ENCODE measurements at regions not wholly inside any gene's neighbourhood (a gene's known extent, or its start where the extent isn't known, plus 50 kb on each side); places are given as distances from the start of the nearest gene placed in this dataset.

DNA sequence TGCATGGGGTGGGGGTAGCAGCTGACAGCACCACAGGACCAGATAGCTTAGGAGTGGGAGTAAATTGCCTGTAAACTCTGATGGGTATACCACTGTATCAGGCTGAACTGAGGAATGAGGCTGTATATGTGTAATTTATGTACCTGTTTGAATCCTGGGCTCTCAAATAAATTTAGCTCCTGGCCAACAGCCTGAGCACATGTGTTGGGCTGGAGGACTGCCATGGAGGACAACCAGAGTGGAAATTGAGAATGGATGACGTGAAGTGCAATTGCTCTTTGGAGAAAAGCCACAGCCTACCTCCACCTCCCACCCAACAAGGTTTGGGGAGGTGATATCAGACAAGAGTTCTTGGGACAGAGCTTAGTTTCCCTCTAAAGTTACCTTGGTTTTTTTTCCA is 328.6 kb upstream of the PROK2 start:
- ATAC-seq, result no peak

DNA sequence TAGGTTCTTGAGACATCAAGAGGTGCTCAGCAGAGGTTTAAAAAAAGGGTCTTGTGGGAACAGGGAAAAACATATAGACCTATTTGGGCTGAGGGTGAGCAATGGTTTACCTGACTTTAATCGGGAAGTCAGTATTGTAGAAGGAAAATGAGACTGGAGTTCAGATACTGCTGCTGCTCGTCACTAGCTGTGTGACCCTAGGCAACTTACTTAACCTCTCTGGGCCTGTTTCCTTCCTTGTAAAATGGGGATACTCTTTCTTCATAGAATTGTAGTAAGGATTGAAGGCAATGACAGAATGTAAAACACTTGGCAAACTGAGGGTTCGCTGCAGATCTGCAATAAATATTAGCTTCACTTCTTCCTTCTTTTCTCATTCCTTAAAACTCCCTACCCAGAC is 327.5 kb upstream of the PROK2 start:
- DNase-seq, result no peak
- no peak for ATAC-seq

More for the DNA sequence above, 328.6 kb upstream of the PROK2 start:
- DNase-seq, result no peak

DNA sequence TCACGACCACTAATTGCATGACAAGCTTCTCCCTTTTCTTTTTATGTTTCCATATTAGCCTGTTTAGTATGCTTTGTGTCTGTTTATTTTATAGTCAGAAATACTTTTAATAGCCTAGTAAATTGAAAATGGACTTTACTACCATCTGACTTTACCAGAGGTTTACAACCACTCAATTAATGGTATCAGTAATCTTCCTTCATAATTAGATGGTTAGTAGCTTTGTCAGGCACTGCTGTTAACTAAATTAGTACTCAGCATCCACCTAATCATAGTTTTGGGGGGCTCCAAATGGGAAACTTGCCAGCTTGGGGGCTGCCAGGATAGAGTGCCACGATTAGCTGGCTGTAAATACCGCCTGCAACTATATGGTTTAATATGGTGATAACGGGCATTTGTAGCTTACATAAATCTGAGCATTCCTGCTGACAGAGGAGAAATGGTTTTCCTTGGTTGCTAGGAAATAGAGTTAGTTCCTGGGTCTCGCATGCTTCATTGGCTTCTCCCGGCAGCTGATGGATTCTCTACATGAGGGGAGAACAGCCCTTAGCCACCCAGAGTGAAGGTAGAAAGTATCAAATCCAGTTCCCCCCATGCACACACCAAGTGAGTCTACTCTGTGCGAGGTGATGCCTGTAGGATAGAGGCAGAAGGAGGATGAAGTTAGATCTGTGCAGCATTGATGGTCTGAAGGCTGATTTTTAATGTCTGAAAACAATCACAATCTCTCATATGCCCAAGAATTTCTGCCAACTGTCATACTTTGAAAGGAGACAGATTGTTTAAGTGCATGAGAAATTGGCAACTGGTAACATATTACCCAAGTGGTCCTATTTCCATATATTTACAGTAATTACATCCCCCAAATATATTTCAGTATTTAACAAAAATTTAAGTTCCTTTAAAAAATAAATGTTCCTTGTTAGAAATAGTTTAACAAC is 326.6 kb upstream of the PROK2 start:
- no peak for DNase-seq

DNA sequence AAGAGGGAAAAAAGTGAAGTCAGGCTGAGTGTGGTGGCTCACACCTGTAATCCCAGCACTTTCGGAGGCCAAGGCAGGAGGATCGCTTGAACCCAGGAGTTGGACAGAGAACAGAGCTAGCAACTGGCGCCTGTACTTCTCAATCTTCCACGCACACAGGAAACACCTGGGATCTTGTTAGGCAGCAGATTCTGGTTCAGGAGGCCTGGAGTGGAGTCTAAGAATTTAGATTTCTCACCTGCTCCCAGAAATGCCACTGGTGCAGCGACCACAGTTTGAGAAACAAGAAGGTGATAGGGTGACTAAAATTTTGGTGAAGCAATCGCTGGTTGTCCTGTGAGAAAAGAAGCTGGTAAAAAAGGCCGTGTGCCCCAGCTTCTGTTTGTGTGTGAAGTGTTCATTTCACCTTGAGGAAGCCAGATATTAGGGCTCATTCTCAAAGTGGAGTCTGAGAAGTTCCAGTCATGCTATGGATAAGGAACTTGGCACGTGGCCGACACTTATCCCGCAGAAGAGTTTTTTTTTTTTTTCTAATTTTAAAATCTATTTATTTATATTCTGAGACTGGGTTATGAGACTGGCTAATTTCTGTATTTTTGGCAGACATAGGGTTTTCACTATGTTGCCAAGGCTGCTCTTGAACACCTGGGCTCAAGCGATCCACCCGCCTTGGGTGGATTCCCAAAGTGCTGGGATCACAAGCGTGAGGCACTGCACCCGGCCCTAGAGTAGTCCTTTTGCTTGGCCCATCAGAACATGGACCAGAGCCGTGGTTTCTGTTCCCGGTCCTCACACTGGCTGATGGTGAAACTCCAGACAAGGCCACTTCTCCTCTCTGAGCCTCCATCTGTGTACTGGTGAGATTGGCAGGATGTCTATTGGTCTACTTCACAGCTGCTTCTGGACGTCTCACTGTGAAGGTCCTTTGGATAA is 324.6 kb upstream of the PROK2 start:
- no peak for ATAC-seq
- DNase-seq, result no peak

More for the DNA sequence above, 326.6 kb upstream of the PROK2 start:
- ATAC-seq, result no peak

DNA sequence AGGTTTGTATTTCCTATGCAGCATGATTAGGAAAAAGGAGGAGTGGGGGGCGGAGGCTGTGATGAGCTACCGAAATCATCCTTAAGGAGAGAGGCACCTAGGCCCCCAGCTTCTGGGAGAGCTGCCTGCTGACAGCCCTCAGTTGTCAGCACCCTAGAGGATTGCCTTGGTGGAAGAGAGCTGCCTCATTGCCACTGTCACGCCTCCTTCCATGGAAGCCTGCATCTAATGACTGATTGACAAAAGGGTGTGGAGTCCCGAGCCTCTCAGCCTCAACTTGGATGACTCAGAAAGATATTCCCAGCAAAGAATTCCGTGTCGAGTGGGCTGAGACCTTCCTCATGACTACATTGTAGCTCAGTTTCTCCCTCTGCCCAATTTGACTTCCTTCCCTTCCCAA is 320.4 kb upstream of the PROK2 start:
- no peak for DNase-seq
- no peak for ATAC-seq

DNA sequence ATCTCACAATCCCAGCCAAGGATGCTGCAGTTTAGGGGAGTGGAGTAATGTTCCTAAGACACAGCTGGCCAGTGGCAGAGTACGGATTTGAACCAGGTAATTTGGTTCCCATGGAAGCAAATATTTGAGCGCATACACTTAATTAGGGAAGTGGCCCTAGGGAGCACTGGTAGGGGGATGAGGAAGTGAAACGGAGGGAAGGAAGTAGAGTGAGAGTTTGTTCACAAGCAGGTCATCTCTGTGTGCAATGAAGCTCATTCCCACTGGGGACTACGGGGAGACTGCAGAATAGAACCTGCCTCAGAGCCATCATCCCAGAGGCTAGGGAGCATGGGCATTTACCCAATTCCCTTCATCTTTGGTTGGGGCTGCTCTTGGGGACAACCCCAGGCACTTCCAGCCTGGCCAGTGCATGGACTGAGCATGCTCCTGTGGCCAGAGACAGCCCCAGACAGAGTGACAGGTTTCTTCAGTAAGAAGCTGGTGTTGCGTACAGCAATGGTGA is 317.2 kb upstream of the PROK2 start:
- ATAC-seq (no peak), DNase-seq (no peak)

DNA sequence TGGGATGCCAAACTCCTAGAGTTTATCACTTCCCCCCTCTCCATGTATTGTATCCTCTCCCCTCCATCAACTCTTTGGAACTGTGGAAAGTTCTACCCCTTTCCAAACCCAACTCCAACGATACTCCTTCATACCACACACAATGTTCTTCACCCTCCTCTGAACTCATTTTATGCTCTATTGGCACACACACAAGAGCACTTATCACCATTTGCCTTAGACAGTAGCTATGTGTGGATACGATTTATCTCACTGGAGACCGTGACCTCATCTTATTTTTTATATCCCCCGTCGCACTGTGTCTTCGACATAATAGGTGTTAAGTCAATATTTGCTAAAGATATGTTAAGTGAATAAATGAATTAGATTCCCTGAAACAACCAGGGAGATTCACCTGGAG is 316.5 kb upstream of the PROK2 start:
- no peak for DNase-seq
- no peak for ATAC-seq

DNA sequence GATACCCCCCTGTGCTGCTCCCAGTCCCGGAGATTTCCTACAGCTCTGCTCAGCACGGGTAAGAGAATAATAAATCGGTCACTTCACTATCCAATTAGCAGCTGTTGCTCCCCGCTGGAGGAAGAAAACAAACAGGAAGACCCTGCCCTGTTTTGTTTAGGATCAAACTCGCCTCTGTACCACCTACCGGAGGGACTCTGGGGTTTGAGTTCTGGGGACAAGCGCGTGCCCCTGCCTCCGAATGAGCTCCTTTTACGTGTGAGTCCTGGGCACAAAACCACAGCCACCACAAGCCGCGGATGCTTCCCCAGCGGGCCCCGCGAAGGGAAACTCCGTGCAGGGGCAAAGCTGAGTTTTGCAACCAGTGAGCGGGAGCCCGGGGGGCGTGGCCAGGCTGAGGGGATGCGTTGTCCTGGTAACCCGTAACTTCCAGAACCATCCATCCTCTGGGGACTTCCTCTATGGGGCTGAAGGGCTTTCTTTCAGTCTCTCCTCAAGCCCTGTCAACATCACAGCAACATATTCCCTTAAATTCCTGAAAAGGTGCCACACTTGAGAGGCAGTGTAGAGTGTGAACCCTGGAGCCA is 315.7 kb upstream of the PROK2 start:
- DNase-seq (peak; percentile 94), ATAC-seq (peak; percentile 82)

DNA sequence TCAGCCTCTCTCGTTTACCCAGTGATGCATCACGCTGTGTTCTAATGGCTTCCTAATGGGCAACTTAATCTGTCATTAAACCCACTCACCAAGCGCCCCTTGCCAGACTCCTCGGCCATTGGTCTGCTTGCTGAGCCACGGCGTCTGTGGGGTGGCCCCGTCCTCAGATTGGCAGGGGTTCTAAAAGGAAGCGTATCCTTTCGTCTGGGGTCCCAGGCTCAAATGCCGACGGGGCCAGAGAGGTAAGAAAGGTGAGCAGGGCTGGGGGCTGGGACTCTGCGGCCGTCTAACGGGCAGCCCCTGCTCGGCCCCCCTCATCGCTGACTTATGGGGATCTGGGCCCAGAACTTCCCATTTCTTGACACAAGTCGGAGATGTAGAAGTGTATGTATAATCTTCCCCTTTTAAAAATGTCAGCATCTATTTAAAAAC is 315.1 kb upstream of the PROK2 start:
- ATAC-seq, result no peak
- DNase-seq, result no peak

DNA sequence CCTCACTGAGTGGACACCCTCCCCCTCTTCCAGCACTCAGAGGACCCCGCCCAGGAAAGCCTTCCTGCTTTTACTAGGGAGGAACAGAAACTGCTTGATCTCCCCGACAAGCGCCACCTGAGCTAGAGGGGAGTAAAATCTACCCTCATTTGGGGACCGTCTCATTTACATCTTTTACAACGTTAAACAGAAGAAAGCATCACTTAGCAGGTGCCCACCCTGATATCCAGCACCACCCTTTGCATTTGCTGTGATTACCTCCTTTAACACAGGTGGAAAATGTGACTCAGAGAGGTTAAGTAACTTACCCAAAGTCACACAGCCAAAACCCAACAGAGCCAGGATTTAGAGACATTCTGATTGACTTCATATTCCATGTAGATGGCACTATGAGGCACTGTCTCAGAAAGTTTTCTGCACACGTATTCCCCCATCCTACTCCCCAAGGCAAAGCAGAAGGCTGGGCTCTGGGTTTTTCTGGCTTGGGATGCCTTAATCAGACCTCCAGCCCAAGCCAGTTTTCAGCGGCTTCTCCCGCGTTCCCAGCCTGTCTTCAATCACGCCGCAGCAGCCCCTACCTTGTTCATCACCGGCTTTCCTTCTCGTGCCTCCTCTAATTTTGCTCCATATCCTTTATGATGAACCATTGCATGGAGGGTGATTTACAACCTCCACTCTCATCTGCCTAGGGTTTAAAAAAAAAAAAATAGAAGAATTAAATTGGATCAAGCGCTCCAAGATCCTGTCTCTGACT is 314.6 kb upstream of the PROK2 start:
- DNase-seq, result no peak

DNA sequence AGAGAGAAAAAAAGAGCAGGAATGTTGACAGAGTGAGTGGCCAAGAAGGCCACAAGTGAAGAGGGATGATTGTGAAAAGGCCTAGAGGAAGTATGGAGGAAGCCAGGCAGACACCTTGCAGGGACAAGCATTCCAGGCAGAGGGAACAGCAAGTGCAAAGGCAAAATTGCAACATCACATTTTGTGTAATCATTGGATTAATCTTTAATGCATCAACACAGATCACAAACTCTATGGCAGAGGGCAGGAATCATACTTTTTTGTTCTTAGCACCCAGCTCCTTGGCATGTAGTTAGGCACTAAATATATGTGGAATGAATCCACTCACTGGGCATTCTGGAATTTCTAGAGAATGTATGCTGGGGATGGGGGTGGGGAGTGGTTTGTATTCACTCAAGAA is 312.1 kb upstream of the PROK2 start:
- ATAC-seq (no peak), DNase-seq (no peak)

More for the DNA sequence above, 314.6 kb upstream of the PROK2 start:
- ATAC-seq, result no peak

DNA sequence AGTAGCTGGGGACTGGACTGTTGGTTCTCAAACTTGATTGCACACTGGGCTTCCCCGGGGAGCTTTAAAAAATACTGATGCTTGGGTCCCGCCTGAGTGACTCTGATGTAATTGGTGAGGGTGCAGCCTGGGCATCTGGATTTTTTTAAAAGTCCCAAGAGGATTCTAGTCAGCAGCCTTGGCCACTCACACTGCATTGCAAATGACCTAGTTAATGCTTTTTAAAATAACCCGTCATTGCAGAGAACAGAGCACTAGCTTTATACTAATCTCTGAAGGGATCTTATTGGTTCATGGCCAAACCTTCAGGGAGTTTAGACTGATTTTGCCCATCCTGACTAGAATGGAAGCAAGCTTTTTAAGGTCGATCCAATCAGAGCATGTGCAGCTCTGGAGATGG is 310.6 kb upstream of the PROK2 start:
- no peak for DNase-seq
- no peak for ATAC-seq

DNA sequence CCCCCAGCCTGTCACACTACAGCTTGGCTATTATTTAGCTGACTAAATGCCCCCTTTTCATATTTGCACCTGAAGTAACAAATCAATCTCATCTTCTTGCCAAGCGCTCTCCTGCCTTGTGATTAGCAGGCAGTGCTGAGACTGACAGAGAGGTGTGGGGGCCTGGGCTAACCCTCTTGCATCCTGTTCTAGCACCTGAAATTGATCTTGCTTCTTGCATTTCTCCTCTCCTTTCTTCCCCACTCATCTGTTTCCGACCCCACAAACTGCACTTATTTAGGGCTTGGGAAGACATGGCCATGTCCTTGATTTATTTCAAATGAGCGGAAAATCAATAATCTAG is 309.0 kb upstream of the PROK2 start:
- no peak for ATAC-seq
- no peak for DNase-seq

DNA sequence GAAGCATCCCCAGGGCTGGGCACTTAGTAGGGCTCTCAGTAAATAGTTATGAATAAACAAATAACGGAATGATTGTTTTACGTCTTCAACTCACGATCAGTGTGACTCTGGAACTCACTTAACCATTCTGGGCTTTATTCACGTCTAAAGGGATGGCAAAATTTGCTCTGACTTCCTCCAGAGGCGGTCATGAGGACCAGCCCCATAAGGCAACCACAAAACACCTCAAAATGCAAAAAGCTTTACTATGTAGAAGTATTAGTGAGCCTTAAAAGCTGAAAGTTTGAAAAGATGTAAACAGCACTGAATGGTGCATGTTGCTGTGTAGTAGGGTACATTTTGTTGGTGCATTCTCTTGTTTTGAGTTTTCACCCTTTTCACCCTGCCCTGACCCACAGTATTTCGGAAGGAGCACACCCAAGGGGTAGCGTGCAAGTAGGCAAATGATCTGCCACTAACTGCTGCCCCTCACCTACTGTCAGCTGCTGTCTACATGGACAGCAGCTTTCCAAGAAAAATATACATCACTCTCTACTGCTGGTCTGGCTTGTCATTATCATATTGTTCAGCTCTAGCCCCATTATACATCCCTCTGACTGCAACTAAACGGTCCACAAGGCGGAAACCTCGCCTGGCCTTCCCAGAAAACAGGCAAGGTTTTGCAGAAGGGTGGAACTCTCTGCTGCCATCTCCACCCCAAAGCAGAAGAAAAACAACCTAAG is 308.5 kb upstream of the PROK2 start:
- ATAC-seq (no peak), DNase-seq (no peak)

DNA sequence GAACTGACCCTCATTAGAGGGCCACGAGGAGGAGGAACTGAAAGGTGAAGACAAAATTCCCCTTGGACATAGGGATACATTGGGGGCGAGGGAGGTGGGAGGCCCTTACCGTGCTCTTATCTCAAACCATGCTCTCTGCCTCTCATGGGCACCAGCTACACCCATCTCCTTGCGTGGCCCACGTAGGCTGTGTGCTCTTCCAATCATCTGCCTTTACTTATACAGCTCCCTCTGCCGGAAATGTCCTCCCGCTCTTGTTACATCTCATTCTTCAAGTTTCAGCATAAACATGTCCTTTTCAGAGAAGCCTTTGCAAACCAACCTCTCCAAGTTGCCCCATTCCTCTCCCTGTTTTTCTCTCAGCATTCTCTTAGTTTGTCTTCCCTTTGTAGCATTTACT is 307.8 kb upstream of the PROK2 start:
- DNase-seq (no peak), ATAC-seq (no peak)

DNA sequence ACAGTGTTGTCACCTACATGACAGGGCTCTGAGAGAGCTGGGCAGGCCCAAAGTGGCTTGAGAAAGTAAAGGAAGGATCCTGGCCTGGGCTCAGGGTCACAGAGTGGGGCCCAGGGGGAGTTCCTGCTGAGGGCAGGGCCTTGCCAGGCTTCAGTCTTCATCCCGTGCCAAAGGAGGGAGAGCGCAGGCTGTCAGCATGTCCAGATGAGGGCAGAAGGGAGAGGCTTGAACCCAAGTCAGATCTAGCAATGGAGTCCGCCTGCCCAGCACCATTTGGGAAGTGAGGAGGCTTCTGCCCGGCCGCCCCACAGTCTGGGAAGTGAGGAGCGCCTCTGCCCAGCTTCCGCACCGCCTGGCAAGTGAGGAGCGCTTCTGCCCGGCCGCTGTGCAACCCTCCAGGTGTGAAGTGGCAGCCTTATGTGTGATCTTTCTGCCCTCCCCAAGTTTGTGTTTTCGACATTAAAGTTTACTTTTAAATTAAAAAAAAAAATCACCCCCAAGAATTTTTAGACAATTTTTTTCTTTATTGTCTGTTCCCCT is 303.6 kb upstream of the PROK2 start:
- DNase-seq (no peak), ATAC-seq (no peak)

DNA sequence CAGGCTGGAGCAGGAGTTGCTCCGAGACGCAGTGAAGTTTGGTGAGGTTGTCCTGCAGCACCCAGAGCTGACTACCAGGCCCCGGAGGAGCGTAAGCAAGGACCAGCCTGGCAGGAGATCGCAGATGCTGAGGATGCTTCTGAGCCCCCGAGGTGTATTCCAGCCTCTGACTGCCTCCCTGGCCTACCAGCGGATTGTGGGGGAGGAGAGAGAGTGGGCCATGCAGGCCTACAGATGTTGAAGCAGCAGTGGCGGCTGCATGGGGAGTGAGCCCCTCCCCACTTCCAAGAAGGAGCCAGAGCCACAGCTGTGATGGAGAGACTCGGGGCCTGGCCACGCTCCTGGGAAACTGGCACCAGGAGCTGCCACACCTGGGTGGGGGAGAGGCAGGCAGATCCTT is 302.5 kb upstream of the PROK2 start:
- ATAC-seq (no peak), DNase-seq (no peak)

DNA sequence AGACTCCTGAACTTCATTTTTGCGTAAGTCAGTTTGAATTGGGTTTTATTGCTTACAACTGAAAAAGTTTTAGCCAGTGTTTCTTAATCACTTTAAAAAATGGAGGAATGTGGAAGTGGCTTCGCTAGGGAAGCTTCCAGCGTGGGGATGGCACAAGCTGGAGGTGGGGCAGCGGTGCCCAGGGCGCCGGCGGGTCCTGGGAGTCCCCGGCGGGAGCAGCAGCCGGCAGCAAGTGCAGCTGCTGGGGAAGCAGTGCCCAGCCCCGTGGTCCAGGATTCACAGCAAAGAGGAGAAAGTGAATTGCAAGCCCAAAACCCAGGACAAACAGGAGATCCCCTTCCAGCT is 301.8 kb upstream of the PROK2 start:
- ATAC-seq, result no peak
- DNase-seq, result no peak

DNA sequence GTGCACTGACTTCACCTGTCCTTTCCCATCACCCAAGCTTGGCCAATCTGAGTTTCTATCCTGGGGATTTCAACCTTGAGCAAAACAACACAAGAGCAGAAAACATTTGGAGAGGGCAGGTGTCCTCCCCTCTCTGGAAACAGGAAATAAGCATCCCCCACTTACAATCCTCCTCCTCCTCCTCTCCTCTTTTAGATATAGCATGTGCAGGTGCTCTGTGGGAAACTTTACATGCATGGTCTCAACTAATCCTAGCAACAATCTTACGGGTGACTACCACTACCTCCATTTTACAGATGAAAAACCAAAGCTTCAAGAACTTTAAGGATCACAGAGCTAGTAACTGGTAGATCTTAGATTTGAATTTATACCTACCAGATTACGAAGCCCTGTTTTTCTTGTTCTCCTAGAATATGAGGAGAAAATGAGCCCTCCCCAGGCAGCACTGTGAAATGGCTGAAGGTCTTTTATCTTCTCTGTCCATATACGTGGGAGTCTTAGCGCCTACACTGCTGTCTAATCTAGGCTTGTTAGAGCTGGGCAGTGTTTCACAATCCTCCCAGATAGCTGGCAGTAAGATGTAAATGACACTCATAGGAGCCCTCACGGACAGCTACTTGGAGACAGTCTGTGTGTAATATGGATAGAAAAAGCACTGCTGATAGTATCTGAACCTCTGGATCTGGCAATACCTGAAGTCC is 301.2 kb upstream of the PROK2 start:
- ATAC-seq, result no peak
- no peak for DNase-seq

DNA sequence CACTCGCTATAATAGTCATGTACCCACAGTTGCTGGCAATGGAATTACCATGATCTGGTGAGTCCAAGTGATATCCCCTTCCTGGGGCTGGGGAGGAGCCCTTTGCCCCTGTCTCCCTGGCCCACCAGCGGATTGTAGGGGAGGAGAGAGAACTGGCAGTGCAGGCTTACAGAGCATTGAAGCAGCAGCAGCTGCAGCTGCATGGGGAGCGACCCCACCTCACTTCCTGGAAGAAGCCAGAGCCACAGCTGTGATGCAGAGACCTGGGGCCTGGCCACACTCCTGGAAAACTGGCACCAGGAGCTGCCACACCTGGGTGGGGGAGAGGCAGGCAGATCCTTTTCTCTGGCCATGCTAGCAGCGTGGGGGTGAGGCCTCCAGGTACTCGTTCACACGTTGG is 300.1 kb upstream of the PROK2 start:
- ATAC-seq (no peak), DNase-seq (no peak)
